GM13977 (cell line): ENCODE measurements at regions not wholly inside any gene's neighbourhood (a gene's known extent, or its start where the extent isn't known, plus 50 kb on each side); places are given as distances from the start of the nearest gene placed in this dataset.

Experiments used
- DNase-seq: peaks from one replicate; pipeline ENCODE4 v3.0.0; 2012; ENCODE audit warnings: low spot score
- CTCF ChIP-seq: IDR thresholded peaks from 2 replicates; pipeline ENCODE4 v1.5.1; 2012; ENCODE audit warnings: mild to moderate bottlenecking, control low read depth; ENCODE audit not compliant: insufficient read depth; ENCODE audit errors: extremely low read depth, missing control alignments
- in situ Hi-C: fragments of 300-500 bp; cut with MboI; formaldehyde crosslinking; loops from one replicate; pipeline ENCODE4 v1.12.0; 2022; ENCODE audit warnings: low sequenced_read_pairs, low pct_unique_long_range_greater_than_20kb, mixed read lengths, inconsistent platforms; ENCODE audit not compliant: unreplicated experiment

GRCh38 chr2:236896688-236897087 is 189.0 kb upstream of the COPS8 start:
- no peak for DNase-seq
- in situ Hi-C loops = no loop called here
- TF ChIP-seq CTCF = no peak

- no peak for TF ChIP-seq CTCF
- DNase-seq = no peak
- in situ Hi-C loops = no loop called here
These were observed 186.5 kb upstream of the COPS8 start for GRCh38 chr2:236899146-236899545.

- no peak for TF ChIP-seq CTCF
- DNase-seq = no peak
- in situ Hi-C loops = no loop called here
These were observed 185.6 kb upstream of the COPS8 start for GRCh38 chr2:236899950-236900640.

- DNase-seq = no peak
- in situ Hi-C loops = no loop called here
- no peak for TF ChIP-seq CTCF
These were observed 183.7 kb upstream of the COPS8 start for GRCh38 chr2:236901956-236902355.

- in situ Hi-C loops = no loop called here
- TF ChIP-seq CTCF = no peak
- no peak for DNase-seq
These were observed 181.7 kb upstream of the COPS8 start for GRCh38 chr2:236903978-236904377.

GRCh38 chr2:236904389-236905263 is 181.1 kb upstream of the COPS8 start:
- TF ChIP-seq CTCF = no peak
- in situ Hi-C loops = no loop called here
- DNase-seq = no peak
